ENCODE measurements at regions not wholly inside any gene's neighbourhood (a gene's known extent, or its start where the extent isn't known, plus 50 kb on each side); places are given as distances from the start of the nearest gene placed in this dataset.
"Not testable (repeated sequence)": the region's sequence is repeated elsewhere in the genome, so short reads cannot be mapped to it uniquely, and the experiment has no call there.

- Histone ChIP-seq H4K20me1 (ENCODE audit: insufficient read depth) (no peaks in the 10 kb centered on the region), H3K9ac (ENCODE audit: low read length) (no peak overlapping the region), H3K79me2 (replicated peaks; ENCODE audit: insufficient read depth, low read length) (no peaks in the 10 kb centered on the region), H3K4me2 (ENCODE audit: low read length) (no peak overlapping the region), H3F3A (ENCODE audit: insufficient read depth, low read length, poor library complexity, severe bottlenecking) (no peaks in the 10 kb centered on the region), H3K9me2 (ENCODE audit: insufficient read depth, low read length) (no peaks in the 10 kb centered on the region), H2AFZ (ENCODE audit: low read depth, low read length) (no peak overlapping the region), H3K27ac (ENCODE audit: low read length) (no peak overlapping the region), H3K27me3 (ENCODE audit: insufficient read depth, low read depth, low read length) (no peaks in the 10 kb centered on the region), H3K9me3 (ENCODE audit: low read length) (no peaks in the 10 kb centered on the region), H3K4me3 (ENCODE audit: low read length) (no peak overlapping the region), H3K36me3 (ENCODE audit: insufficient read depth, low read length) (no peaks in the 10 kb centered on the region)
- TF ChIP-seq TAF1 (IDR thresholded peaks at IDR 0.05; ENCODE audit: low read depth) (no peak), RAD21 (conservative IDR thresholded peaks at IDR 0.05) (no peak), MXI1 (conservative IDR thresholded peaks at IDR 0.05; ENCODE audit: poor library complexity, severe bottlenecking) (no peak)
Measured at GRCh38 chr1:73194965-73195364, 912.6 kb upstream of the NEGR1 start.

GRCh38 chr1:73183581-73183980, 901.2 kb upstream of the NEGR1 start:
- H3K36me3 ChIP-seq (ENCODE audit: insufficient read depth, low read length); H3K9me3 ChIP-seq (ENCODE audit: low read length); H2AFZ ChIP-seq (ENCODE audit: low read depth, low read length); H3K4me3 ChIP-seq (ENCODE audit: low read length); H4K20me1 ChIP-seq (ENCODE audit: insufficient read depth); H3F3A ChIP-seq (ENCODE audit: insufficient read depth, low read length, poor library complexity, severe bottlenecking); H3K9me2 ChIP-seq (ENCODE audit: insufficient read depth, low read length); H3K9ac ChIP-seq (ENCODE audit: low read length); H3K79me2 ChIP-seq (replicated peaks; ENCODE audit: insufficient read depth, low read length); H3K27me3 ChIP-seq (ENCODE audit: insufficient read depth, low read depth, low read length); H3K27ac ChIP-seq (ENCODE audit: low read length); H3K4me2 ChIP-seq (ENCODE audit: low read length): not testable (repeated sequence)

GRCh38 chr1:73181190-73181540, 898.8 kb upstream of the NEGR1 start:
- Histone ChIP-seq H2AFZ (ENCODE audit: low read depth, low read length) (no peak overlapping the region), H3K79me2 (replicated peaks; ENCODE audit: insufficient read depth, low read length) (no peaks in the 10 kb centered on the region), H4K20me1 (ENCODE audit: insufficient read depth) (no peaks in the 10 kb centered on the region), H3K27me3 (ENCODE audit: insufficient read depth, low read depth, low read length) (no peaks in the 10 kb centered on the region), H3K9me2 (ENCODE audit: insufficient read depth, low read length) (no peaks in the 10 kb centered on the region), H3K9me3 (ENCODE audit: low read length) (no peaks in the 10 kb centered on the region), H3F3A (ENCODE audit: insufficient read depth, low read length, poor library complexity, severe bottlenecking) (no peaks in the 10 kb centered on the region), H3K27ac (ENCODE audit: low read length) (no peak overlapping the region), H3K36me3 (ENCODE audit: insufficient read depth, low read length) (no peaks in the 10 kb centered on the region), H3K4me2 (ENCODE audit: low read length) (no peak overlapping the region), H3K9ac (ENCODE audit: low read length) (no peak overlapping the region), H3K4me3 (ENCODE audit: low read length) (no peak overlapping the region)
- TF ChIP-seq CTCF (IDR thresholded peaks at IDR 0.05; ENCODE audit: poor library complexity, severe bottlenecking) (no peak), POLR2AphosphoS5 (IDR thresholded peaks at IDR 0.05) (no peak), RAD21 (conservative IDR thresholded peaks at IDR 0.05) (no peak), SMC3 (conservative IDR thresholded peaks at IDR 0.05; ENCODE audit: poor library complexity) (no peak)

GRCh38 chr1:73180397-73181189, 898.3 kb upstream of the NEGR1 start:
- Histone ChIP-seq H4K20me1 (ENCODE audit: insufficient read depth) (no peaks in the 10 kb centered on the region), H3K4me2 (ENCODE audit: low read length) (no peak overlapping the region), H3K36me3 (ENCODE audit: insufficient read depth, low read length) (no peaks in the 10 kb centered on the region), H3F3A (ENCODE audit: insufficient read depth, low read length, poor library complexity, severe bottlenecking) (no peaks in the 10 kb centered on the region), H3K4me3 (ENCODE audit: low read length) (no peak overlapping the region), H2AFZ (ENCODE audit: low read depth, low read length) (no peak overlapping the region), H3K27me3 (ENCODE audit: insufficient read depth, low read depth, low read length) (no peaks in the 10 kb centered on the region), H3K9me3 (ENCODE audit: low read length) (no peaks in the 10 kb centered on the region), H3K27ac (ENCODE audit: low read length) (no peak overlapping the region), H3K9me2 (ENCODE audit: insufficient read depth, low read length) (no peaks in the 10 kb centered on the region), H3K79me2 (replicated peaks; ENCODE audit: insufficient read depth, low read length) (no peaks in the 10 kb centered on the region), H3K9ac (ENCODE audit: low read length) (no peak overlapping the region)
- TF ChIP-seq SMC3 (conservative IDR thresholded peaks at IDR 0.05; ENCODE audit: poor library complexity) (no peak), MXI1 (conservative IDR thresholded peaks at IDR 0.05; ENCODE audit: poor library complexity, severe bottlenecking) (no peak), REST (IDR thresholded peaks at IDR 0.05; ENCODE audit: borderline replicate concordance) (no peak), EP300 (conservative IDR thresholded peaks at IDR 0.05; ENCODE audit: poor library complexity, severe bottlenecking) (no peak), EZH2 (IDR thresholded peaks at IDR 0.05; ENCODE audit: borderline replicate concordance, insufficient read depth, low read length, poor library complexity, severe bottlenecking) (no peak), CTCF (IDR thresholded peaks at IDR 0.05; ENCODE audit: poor library complexity, severe bottlenecking) (no peak), RAD21 (conservative IDR thresholded peaks at IDR 0.05) (no peak), POLR2AphosphoS5 (IDR thresholded peaks at IDR 0.05) (no peak), TAF1 (IDR thresholded peaks at IDR 0.05; ENCODE audit: low read depth) (no peak)
